ENCODE measurements at regions not wholly inside any gene's neighbourhood (a gene's known extent, or its start where the extent isn't known, plus 50 kb on each side); places are given as distances from the start of the nearest gene placed in this dataset.

DNA sequence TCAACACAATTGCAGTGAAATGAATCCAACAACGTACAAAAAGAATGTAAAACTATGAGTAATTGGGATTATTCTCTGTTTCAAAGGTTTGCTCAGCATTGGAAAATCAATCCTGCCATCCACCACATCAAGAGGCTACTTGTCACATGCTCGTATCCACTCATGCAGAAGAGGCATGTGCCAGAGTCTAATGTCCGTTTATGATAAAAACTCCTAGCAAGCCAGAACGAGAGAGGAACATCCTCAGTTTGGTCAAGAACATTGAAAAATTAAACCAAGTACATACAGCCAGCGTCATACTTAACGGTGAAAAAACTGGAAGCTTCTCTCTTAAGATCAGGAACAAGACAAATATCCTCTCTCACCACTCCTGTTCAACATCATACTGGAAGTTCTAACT is 563.9 kb upstream of the TMEM132C start:
- TF ChIP-seq ASH2L (IDR thresholded peaks at IDR 0.05; ENCODE audit: borderline replicate concordance, low read depth): no peak
- TF ChIP-seq, protein P1, sequence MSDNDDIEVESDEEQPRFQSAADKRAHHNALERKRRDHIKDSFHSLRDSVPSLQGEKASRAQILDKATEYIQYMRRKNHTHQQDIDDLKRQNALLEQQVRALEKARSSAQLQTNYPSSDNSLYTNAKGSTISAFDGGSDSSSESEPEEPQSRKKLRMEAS (IDR thresholded peaks at IDR 0.05; ENCODE audit: low read depth, low read length): no peak
- TF ChIP-seq BACH1 (IDR thresholded peaks at IDR 0.05; ENCODE audit: borderline replicate concordance): no peak
- no peak for TF ChIP-seq ZBED1 (IDR thresholded peaks at IDR 0.05; ENCODE audit: borderline replicate concordance)
- no peak for TF ChIP-seq EZH2 (IDR thresholded peaks at IDR 0.05; ENCODE audit: borderline replicate concordance, control insufficient read depth, low read depth, low read length)
- TF ChIP-seq, protein P2, sequence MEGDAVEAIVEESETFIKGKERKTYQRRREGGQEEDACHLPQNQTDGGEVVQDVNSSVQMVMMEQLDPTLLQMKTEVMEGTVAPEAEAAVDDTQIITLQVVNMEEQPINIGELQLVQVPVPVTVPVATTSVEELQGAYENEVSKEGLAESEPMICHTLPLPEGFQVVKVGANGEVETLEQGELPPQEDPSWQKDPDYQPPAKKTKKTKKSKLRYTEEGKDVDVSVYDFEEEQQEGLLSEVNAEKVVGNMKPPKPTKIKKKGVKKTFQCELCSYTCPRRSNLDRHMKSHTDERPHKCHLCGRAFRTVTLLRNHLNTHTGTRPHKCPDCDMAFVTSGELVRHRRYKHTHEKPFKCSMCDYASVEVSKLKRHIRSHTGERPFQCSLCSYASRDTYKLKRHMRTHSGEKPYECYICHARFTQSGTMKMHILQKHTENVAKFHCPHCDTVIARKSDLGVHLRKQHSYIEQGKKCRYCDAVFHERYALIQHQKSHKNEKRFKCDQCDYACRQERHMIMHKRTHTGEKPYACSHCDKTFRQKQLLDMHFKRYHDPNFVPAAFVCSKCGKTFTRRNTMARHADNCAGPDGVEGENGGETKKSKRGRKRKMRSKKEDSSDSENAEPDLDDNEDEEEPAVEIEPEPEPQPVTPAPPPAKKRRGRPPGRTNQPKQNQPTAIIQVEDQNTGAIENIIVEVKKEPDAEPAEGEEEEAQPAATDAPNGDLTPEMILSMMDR (IDR thresholded peaks at IDR 0.05 in 2 of 3, conservative IDR thresholded peaks at IDR 0.05 in 1 of 3; ENCODE audit: control insufficient read depth in 2 of 3, extremely low read depth in 1 of 3, insufficient read depth in 1 of 3, low read depth in 3 of 3, low read length in 3 of 3): no peak
- no peak for TF ChIP-seq CREB1 (IDR thresholded peaks at IDR 0.05; ENCODE audit: low read depth)
- no peak for TF ChIP-seq FOXK2 (IDR thresholded peaks at IDR 0.05)
- no peak for TF ChIP-seq YBX1 (IDR thresholded peaks at IDR 0.05)
- no peak for TF ChIP-seq GABPA (IDR thresholded peaks at IDR 0.05; ENCODE audit: low read depth)
- TF ChIP-seq, protein P3, sequence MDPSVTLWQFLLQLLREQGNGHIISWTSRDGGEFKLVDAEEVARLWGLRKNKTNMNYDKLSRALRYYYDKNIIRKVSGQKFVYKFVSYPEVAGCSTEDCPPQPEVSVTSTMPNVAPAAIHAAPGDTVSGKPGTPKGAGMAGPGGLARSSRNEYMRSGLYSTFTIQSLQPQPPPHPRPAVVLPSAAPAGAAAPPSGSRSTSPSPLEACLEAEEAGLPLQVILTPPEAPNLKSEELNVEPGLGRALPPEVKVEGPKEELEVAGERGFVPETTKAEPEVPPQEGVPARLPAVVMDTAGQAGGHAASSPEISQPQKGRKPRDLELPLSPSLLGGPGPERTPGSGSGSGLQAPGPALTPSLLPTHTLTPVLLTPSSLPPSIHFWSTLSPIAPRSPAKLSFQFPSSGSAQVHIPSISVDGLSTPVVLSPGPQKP (IDR thresholded peaks at IDR 0.05; ENCODE audit: low read depth, low read length): no peak
- TF ChIP-seq LARP7 (IDR thresholded peaks at IDR 0.05): no peak
